H1 (cell line): ENCODE measurements at regions not wholly inside any gene's neighbourhood (a gene's known extent, or its start where the extent isn't known, plus 50 kb on each side); places are given as distances from the start of the nearest gene placed in this dataset.

Experiments used
- CTCF ChIA-PET: fragments of 300-600 bp; sonication (Branson Sonifier 250); formaldehyde crosslinking; loops from one replicate; lab custom pipeline; 2021; ENCODE audit not compliant: partially characterized antibody; lab: Charles Lee
- POLR2A ChIA-PET: fragments of 300-600 bp; sonication (Branson Sonifier 250); formaldehyde crosslinking; loops from one replicate; lab custom pipeline; 2021; ENCODE audit warnings: inconsistent platforms; ENCODE audit not compliant: partially characterized antibody; lab: Charles Lee
- DNase-seq, 2 experiments: peaks; one replicate each; pipeline versions ENCODE4 v3.0.0 to v3.0.0-alpha.2; 2010 to 2022; ENCODE audit warnings: low spot score in 2 of 2, low read depth in 1 of 2, mixed read lengths in 1 of 2
- FAIRE-seq: peaks from 2 replicates; lab custom pipeline; 2011; peaks lifted over from hg19 to GRCh38; lab: Jason Lieb, UNC
- H2AFZ ChIP-seq: 2 replicates; pipeline ENCODE4 v1.8.1; 2012; ENCODE audit warnings: low read length, inconsistent platforms
- H2AK5ac ChIP-seq: 2 replicates; pipeline ENCODE4 v1.6.1; 2013; ENCODE audit warnings: low read depth, low read length
- H2BK120ac ChIP-seq: replicated peaks from 2 replicates; pipeline ENCODE3; 2013; ENCODE audit warnings: low read depth, low read length, inconsistent platforms
- H2BK12ac ChIP-seq: 2 replicates; pipeline ENCODE4 v1.6.1; 2013; ENCODE audit warnings: low read depth, low read length
- H2BK15ac ChIP-seq: 2 replicates; pipeline ENCODE4 v1.6.1; 2013; ENCODE audit warnings: low read length
- H2BK20ac ChIP-seq: 2 replicates; pipeline ENCODE4 v1.6.1; 2013; ENCODE audit warnings: low read length
- H2BK5ac ChIP-seq: 2 replicates; pipeline ENCODE4 v1.6.1; 2013; ENCODE audit warnings: low read depth, low read length
- H3K14ac ChIP-seq: 2 replicates; pipeline ENCODE4 v1.6.1; 2013; ENCODE audit warnings: inconsistent platforms; ENCODE audit not compliant: insufficient read length
- H3K18ac ChIP-seq: 2 replicates; pipeline ENCODE4 v1.6.1; 2013; ENCODE audit warnings: low read length; ENCODE audit errors: extremely low read depth
- H3K23ac ChIP-seq: 2 replicates; pipeline ENCODE4 v1.6.1; 2013; ENCODE audit warnings: inconsistent platforms; ENCODE audit not compliant: insufficient read length
- H3K23me2 ChIP-seq: 2 replicates; pipeline ENCODE4 v1.6.1; 2013; ENCODE audit warnings: low read depth, low read length
- H3K27ac ChIP-seq: 2 replicates; pipeline ENCODE4 v1.6.1; 2011; ENCODE audit warnings: low read depth, low read length, inconsistent platforms
- H3K27me3 ChIP-seq, 4 experiments: replicated peaks in 1 of 4; 1 replicate in 1 of 4; 2 replicates in 3 of 4; pipeline versions ENCODE4 v1.6.1 to v1.8.1; 2011 to 2013; ENCODE audit warnings: low read length in 3 of 4, mild to moderate bottlenecking in 3 of 4, inconsistent platforms in 2 of 4, mixed read lengths in 2 of 4, moderate library complexity in 1 of 4; ENCODE audit not compliant: control insufficient read depth in 3 of 4, insufficient read depth in 3 of 4; ENCODE audit errors: extremely low read depth in 1 of 4
- H3K36me3 ChIP-seq, 4 experiments: 2 replicates each; pipeline versions ENCODE4 v1.6.1 to v1.8.1; 2011 to 2013; ENCODE audit warnings: mild to moderate bottlenecking in 4 of 4, low read length in 3 of 4, moderate library complexity in 2 of 4, control low read depth in 1 of 4, inconsistent platforms in 1 of 4; ENCODE audit not compliant: insufficient read depth in 4 of 4, control insufficient read depth in 2 of 4
- H3K4ac ChIP-seq: replicated peaks from 2 replicates; pipeline ENCODE3; 2013; ENCODE audit warnings: low read length, low read depth, mixed read lengths, inconsistent platforms; ENCODE audit not compliant: insufficient read length
- H3K4me1 ChIP-seq, 4 experiments: replicated peaks in 1 of 4; 1 replicate in 1 of 4; 2 replicates in 3 of 4; pipeline versions ENCODE4 v1.6.1 to v1.8.1; 2011 to 2013; ENCODE audit warnings: low read length in 3 of 4, inconsistent platforms in 2 of 4, mixed read lengths in 1 of 4; ENCODE audit not compliant: insufficient read depth in 4 of 4, control insufficient read depth in 3 of 4
- H3K4me2 ChIP-seq, 2 experiments: 2 replicates each; pipeline versions ENCODE4 v1.6.1 to v1.8.1; 2011 to 2013; ENCODE audit warnings: low read depth in 2 of 2, low read length in 2 of 2, control low read depth in 1 of 2, inconsistent platforms in 1 of 2, mild to moderate bottlenecking in 1 of 2; ENCODE audit not compliant: insufficient read depth in 1 of 2
- H3K4me3 ChIP-seq, 4 experiments: fragments of 200-600, 300-600 bp in 1 of 4; sonication (generic), shearing (Covaris generic), sonication (Bioruptor Twin) in 1 of 4; 2 replicates each; pipeline versions ENCODE4 v1.5.1 to v1.8.1; 2011 to 2016; ENCODE audit warnings: low read length in 4 of 4, low read depth in 3 of 4, control low read depth in 2 of 4, inconsistent platforms in 2 of 4, mild to moderate bottlenecking in 2 of 4, mixed read lengths in 1 of 4, moderate library complexity in 1 of 4; ENCODE audit not compliant: insufficient read depth in 2 of 4; ENCODE audit errors: extremely low read depth in 1 of 4
- H3K56ac ChIP-seq: replicated peaks from 2 replicates; pipeline ENCODE3; 2013; ENCODE audit warnings: low read depth, mild to moderate bottlenecking, mixed read lengths, low read length, inconsistent platforms; ENCODE audit not compliant: insufficient read length
- H3K79me1 ChIP-seq: 2 replicates; pipeline ENCODE4 v1.6.1; 2013; ENCODE audit warnings: low read depth, low read length, control low read depth
- H3K79me2 ChIP-seq, 2 experiments: 2 replicates each; pipeline versions ENCODE4 v1.6.1 to v1.8.1; 2012 to 2013; ENCODE audit warnings: low read length in 2 of 2, mild to moderate bottlenecking in 2 of 2, inconsistent platforms in 1 of 2; ENCODE audit not compliant: insufficient read depth in 2 of 2, control insufficient read depth in 1 of 2
- H3K9ac ChIP-seq, 4 experiments: replicated peaks in 1 of 4; 1 replicate in 1 of 4; 2 replicates in 3 of 4; pipeline versions ENCODE4 v1.6.1 to v1.8.1; 2011 to 2013; ENCODE audit warnings: low read depth in 3 of 4, low read length in 3 of 4, control low read depth in 2 of 4, mild to moderate bottlenecking in 2 of 4, moderate library complexity in 2 of 4, inconsistent platforms in 1 of 4; ENCODE audit errors: extremely low read depth in 1 of 4
- H3K9me3 ChIP-seq, 2 experiments: 2 replicates each; pipeline versions ENCODE4 v1.6.1 to v1.8.1; 2012 to 2013; ENCODE audit warnings: mild to moderate bottlenecking in 2 of 2, moderate library complexity in 2 of 2, control low read depth in 1 of 2, inconsistent platforms in 1 of 2, low read depth in 1 of 2, low read length in 1 of 2, mixed read lengths in 1 of 2; ENCODE audit not compliant: insufficient read depth in 2 of 2
- H4K20me1 ChIP-seq, 2 experiments: replicated peaks in 1 of 2; 2 replicates each; pipeline versions ENCODE3 to v1.8.1; 2011 to 2013; ENCODE audit warnings: inconsistent platforms in 2 of 2, low read length in 2 of 2, mild to moderate bottlenecking in 1 of 2; ENCODE audit not compliant: insufficient read depth in 2 of 2, control insufficient read depth in 1 of 2
- H4K5ac ChIP-seq: 2 replicates; pipeline ENCODE4 v1.6.1; 2013; ENCODE audit warnings: low read length, low read depth, mixed read lengths, inconsistent platforms; ENCODE audit not compliant: insufficient read length
- H4K8ac ChIP-seq: 2 replicates; pipeline ENCODE4 v1.8.0; 2013; ENCODE audit warnings: mild to moderate bottlenecking, moderate library complexity, low read length, inconsistent platforms; ENCODE audit not compliant: insufficient read depth; ENCODE audit errors: extremely low read depth
- H4K91ac ChIP-seq: replicated peaks from 2 replicates; pipeline ENCODE3; 2013; ENCODE audit warnings: low read length, mixed read lengths, inconsistent platforms; ENCODE audit not compliant: insufficient read length
- TEAD4 ChIP-seq: IDR thresholded peaks from 2 replicates; pipeline ENCODE4 v1.6.1; 2012; ENCODE audit warnings: low read depth, low read length, inconsistent platforms, mixed read lengths
- WGBS, 2 experiments: shearing (Covaris generic) in 1 of 2; methylation state at CpG; one replicate each; pipeline versions ENCODE4 v1.1.6 to v1.1.7; 2013 to 2015; ENCODE audit warnings: low lambda C conversion rate in 2 of 2, mixed read lengths in 2 of 2, inconsistent platforms in 1 of 2, low coverage in 1 of 2, missing lambda C conversion rate in 1 of 2; ENCODE audit not compliant: insufficient replicate concordance in 2 of 2, insufficient coverage in 1 of 2, insufficient read length in 1 of 2; ENCODE audit errors: extremely low coverage in 1 of 2, missing lambda C conversion rate in 1 of 2; 5-methylcytosine and 5-hydroxymethylcytosine counted together

DNA sequence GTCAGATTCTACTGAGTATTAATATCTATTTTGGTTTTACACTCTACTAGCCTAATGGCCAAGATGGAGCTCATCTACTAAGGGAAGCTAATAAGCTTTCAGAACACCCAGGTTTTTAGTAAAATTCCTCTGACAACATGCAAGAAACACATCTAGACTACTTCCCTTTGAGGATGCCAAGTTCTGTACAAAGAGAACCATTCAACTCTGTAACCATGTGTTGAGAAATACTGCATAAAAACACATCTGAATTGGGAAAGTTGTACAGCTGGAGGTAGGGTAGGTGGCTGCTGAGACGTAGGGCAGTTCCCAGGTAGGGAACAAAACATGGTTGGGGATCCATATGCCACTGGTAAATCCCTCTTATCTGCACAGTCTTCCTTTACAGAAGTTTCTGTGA lies 66.2 kb downstream of the SC5D start:
- Histone ChIP-seq H4K8ac (no peak overlapping the region), H3K79me1 (no peaks in the 10 kb centered on the region), H2BK20ac (no peak overlapping the region), H3K23me2 (no peaks in the 10 kb centered on the region), H3K23ac (no peak overlapping the region), H3K56ac (no peak overlapping the region), H4K91ac (no peak overlapping the region), H3K9me3 (no peaks in the 10 kb centered on the region), H2BK15ac (no peak overlapping the region), H2BK5ac (no peak overlapping the region), H3K4me2 (no peak overlapping the region), H2BK12ac (no peak overlapping the region), H3K27ac (no peak overlapping the region), H2AFZ (no peak overlapping the region), H3K4me1 (no peaks in the 10 kb centered on the region; a peak in 1 of 7 replicates), H3K79me2 (no peaks in the 10 kb centered on the region), H3K18ac (no peak overlapping the region), H4K20me1 (no peaks in the 10 kb centered on the region), H3K36me3 (no peaks in the 10 kb centered on the region), H2AK5ac (no peak overlapping the region), H2BK120ac (no peak overlapping the region), H3K4me3 (no peak overlapping the region), H3K9ac (no peak overlapping the region), H4K5ac (no peak overlapping the region), H3K27me3 (no peaks in the 10 kb centered on the region), H3K4ac (no peak overlapping the region), H3K14ac (no peak overlapping the region)
- FAIRE-seq (no peak), DNase-seq (no peak)
- 82% methylated on average over 1 of the region's 1 CpG; no CpG with 5 or more reads in 1 of the 2 experiments for WGBS, 2 experiments
- no peak for TF ChIP-seq TEAD4
- ChIA-PET CTCF (interaction anchor here (1.0 to 1.1 kb wide), 2 partner anchors 8 to 14 kb away, joined by 3 read pairs; no protein-coding TSS in a partner anchor), POLR2A (no interaction called here)
